CD4-positive, alpha-beta T cell (primary cell): ENCODE measurements at regions not wholly inside any gene's neighbourhood (a gene's known extent, or its start where the extent isn't known, plus 50 kb on each side); places are given as distances from the start of the nearest gene placed in this dataset.

ENCODE experiments used
- ATAC-seq: fragments of 200-7000 bp; cut with Tn5 transposase; one replicate; pipeline ENCODE4 v1.10.0; 2022; ENCODE audit warnings: mild to moderate bottlenecking; ENCODE audit not compliant: poor library complexity
- CTCF ChIA-PET: fragments of 350-600 bp; sonication (Branson Sonifier 250); formaldehyde crosslinking; loops from one replicate; lab custom pipeline; 2021; ENCODE audit warnings: antibody characterized with exemption, inconsistent platforms; lab: Charles Lee
- POLR2A ChIA-PET: fragments of 350-600 bp; sonication (Branson Sonifier 250); formaldehyde crosslinking; loops from one replicate; lab custom pipeline; 2021; ENCODE audit warnings: antibody characterized with exemption, inconsistent platforms; lab: Charles Lee
- DNase-seq, 14 experiments: peaks; one replicate each; pipeline ENCODE4 v3.0.0-alpha.2; 2013 to 2020; ENCODE audit warnings: mixed read lengths in 2 of 14
- H3K27ac ChIP-seq, 2 donors: one replicate each; pipeline versions ENCODE4 v1.5.1 to v1.7.0; 2013; ENCODE audit warnings: low read length in 2 of 2, low read depth in 1 of 2, mild to moderate bottlenecking in 1 of 2
- H3K27me3 ChIP-seq, 2 experiments: 1 replicate in 1 of 2; 2 replicates in 1 of 2; pipeline versions ENCODE4 v1.6.1 to v1.7.0; 2013; ENCODE audit warnings: low read length in 2 of 2, control low read depth in 1 of 2, mild to moderate bottlenecking in 1 of 2, moderate library complexity in 1 of 2; ENCODE audit not compliant: insufficient read depth in 2 of 2, control insufficient read depth in 1 of 2
- H3K36me3 ChIP-seq: one replicate; pipeline ENCODE4 v1.6.1; 2013; ENCODE audit warnings: low read length, control low read depth; ENCODE audit not compliant: insufficient read depth
- H3K4me1 ChIP-seq: one replicate; pipeline ENCODE4 v1.6.1; 2013; ENCODE audit warnings: low read length, control low read depth; ENCODE audit not compliant: insufficient read depth
- H3K4me3 ChIP-seq: one replicate; pipeline ENCODE4 v1.5.1; 2013; ENCODE audit warnings: mild to moderate bottlenecking, low read length, moderate library complexity
- H3K9me3 ChIP-seq, 2 experiments: 1 replicate in 1 of 2; 2 replicates in 1 of 2; pipeline versions ENCODE4 v1.6.1 to v1.7.0; 2013; ENCODE audit warnings: low read length in 2 of 2, mild to moderate bottlenecking in 2 of 2, control low read depth in 1 of 2, moderate library complexity in 1 of 2; ENCODE audit not compliant: control insufficient read depth in 1 of 2, insufficient read depth in 1 of 2
- H3K27ac Mint-ChIP-seq: one replicate; pipeline ENCODE4 v1.8.0; 2020; ENCODE audit warnings: mixed read lengths
- H3K27me3 Mint-ChIP-seq: one replicate; pipeline ENCODE4 v1.8.0; 2021; ENCODE audit warnings: mixed read lengths
- H3K36me3 Mint-ChIP-seq: one replicate; pipeline ENCODE4 v1.8.0; 2021; ENCODE audit warnings: low read depth, mixed read lengths
- H3K4me1 Mint-ChIP-seq: one replicate; pipeline ENCODE4 v1.8.0; 2021; ENCODE audit warnings: low read depth, mixed read lengths
- H3K4me3 Mint-ChIP-seq: one replicate; pipeline ENCODE4 v1.8.0; 2020; ENCODE audit warnings: mild to moderate bottlenecking, mixed read lengths
- H3K9me3 Mint-ChIP-seq: one replicate; pipeline ENCODE4 v1.8.0; 2020; ENCODE audit warnings: mixed read lengths
- CTCF ChIP-seq: fragments of 200-600 bp; IDR thresholded peaks from one replicate; pipeline ENCODE4 v1.8.0; 2022; ENCODE audit warnings: antibody characterized with exemption, mild to moderate bottlenecking
- intact Hi-C, 2 experiments: fragments of 100-400 bp; cut with DNase I in 1 of 2; cut with micrococcal nuclease in 1 of 2; formaldehyde crosslinking; loops; one replicate each; pipeline versions ENCODE4 v1.15.1 to v1.9.0; 2023 to 2025; cut with DNase I, micrococcal nuclease

- H3K4me3 Mint-ChIP-seq = no peak overlapping the region
- Histone ChIP-seq H3K4me1 (no peaks in the 10 kb centered on the region), H3K9me3 (peaks cover 0 to 3% of the 10 kb centered on the region in 2 experiments), H3K27me3 (peaks cover 2 to 7% of the 10 kb centered on the region in 2 experiments), H3K4me3 (no peak overlapping the region), H3K27ac (no peak overlapping the region), H3K36me3 (no peaks in the 10 kb centered on the region)
- CTCF ChIA-PET = no interaction called here
- no peak overlapping the region for H3K27ac Mint-ChIP-seq
- DNase-seq (no peak), ATAC-seq (no peak)
- TF ChIP-seq CTCF = no peak
- H3K4me1 Mint-ChIP-seq = no peaks in the 10 kb centered on the region
- no peaks in the 10 kb centered on the region for H3K9me3 Mint-ChIP-seq
- POLR2A ChIA-PET = no interaction called here
- intact Hi-C loops = no loop called here
- no peaks in the 10 kb centered on the region for H3K36me3 Mint-ChIP-seq
- H3K27me3 Mint-ChIP-seq = peaks cover 5% of the 10 kb centered on the region
These were observed 1495.2 kb downstream of the TBC1D22A start for GRCh38 chr22:48257685-48258055.

GRCh38 chr22:48256776-48257684 lies 1494.6 kb downstream of the TBC1D22A start:
- no peak for TF ChIP-seq CTCF
- Histone ChIP-seq H3K36me3 (no peaks in the 10 kb centered on the region), H3K4me3 (no peak overlapping the region), H3K9me3 (no peaks in the 10 kb centered on the region), H3K27ac (no peak overlapping the region), H3K4me1 (no peaks in the 10 kb centered on the region), H3K27me3 (peaks cover 2 to 7% of the 10 kb centered on the region in 2 experiments)
- Mint-ChIP-seq H3K9me3 (no peaks in the 10 kb centered on the region), H3K36me3 (no peaks in the 10 kb centered on the region), H3K27ac (no peak overlapping the region), H3K4me3 (no peak overlapping the region), H3K27me3 (peaks cover 5% of the 10 kb centered on the region), H3K4me1 (no peaks in the 10 kb centered on the region)
- DNase-seq (no peak), ATAC-seq (no peak)
- CTCF ChIA-PET = no interaction called here
- intact Hi-C loops = no loop called here
- POLR2A ChIA-PET = no interaction called here

GRCh38 chr22:48256041-48256739 lies 1493.7 kb downstream of the TBC1D22A start:
- no peaks in the 10 kb centered on the region for H3K36me3 Mint-ChIP-seq
- no peaks in the 10 kb centered on the region for H3K4me1 Mint-ChIP-seq

More at GRCh38 chr22:48256041-48256739, 1493.7 kb downstream of the TBC1D22A start:
- ATAC-seq = no peak
- CTCF ChIA-PET = no interaction called here
- POLR2A ChIA-PET = no interaction called here
- intact Hi-C loops = no loop called here
- Mint-ChIP-seq H3K9me3 (no peaks in the 10 kb centered on the region), H3K4me3 (no peak overlapping the region), H3K27ac (no peak overlapping the region), H3K27me3 (peaks cover 12% of the 10 kb centered on the region)
- Histone ChIP-seq H3K27ac (no peak overlapping the region), H3K9me3 (no peaks in the 10 kb centered on the region), H3K4me1 (no peaks in the 10 kb centered on the region), H3K36me3 (no peaks in the 10 kb centered on the region), H3K4me3 (no peak overlapping the region), H3K27me3 (peaks cover 2 to 7% of the 10 kb centered on the region in 2 experiments)
- TF ChIP-seq CTCF = no peak
- no peak for DNase-seq
